ENCODE measurements at regions not wholly inside any gene's neighbourhood (a gene's known extent, or its start where the extent isn't known, plus 50 kb on each side); places are given as distances from the start of the nearest gene placed in this dataset.
A peak's percentile ranks its signal among the peaks of the same experiment; 100 is the strongest.

DNA sequence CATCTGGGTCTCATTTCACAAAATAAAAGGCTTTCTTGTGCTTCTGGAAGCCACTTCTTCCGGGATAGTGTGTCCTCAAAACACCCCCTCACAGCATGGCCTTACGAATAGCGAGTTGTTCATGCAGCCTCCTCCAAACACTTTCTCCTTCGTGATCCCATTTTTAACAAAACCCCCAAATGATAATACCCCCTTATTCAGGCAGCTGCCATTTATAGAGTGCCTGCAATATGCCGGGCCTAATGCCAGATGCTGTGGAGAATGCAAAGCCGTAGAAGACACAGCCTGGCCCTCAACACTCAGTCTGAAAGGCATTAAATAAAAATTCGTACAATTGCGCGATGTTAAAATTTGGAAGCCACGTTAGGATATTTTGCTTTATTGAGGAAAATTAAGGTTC lies 66.4 kb upstream of the SLC44A1 start:
- Mint-ChIP-seq H3K9me3 (peaks cover 0 to 2% (median 0%) of the 10 kb centered on the region in 7 donors), H3K4me1 (peaks cover 18% of the 10 kb centered on the region), H3K27ac (no peak overlapping the region), H3K4me3 (no peak overlapping the region), H3K27me3 (ENCODE audit: low read depth in 3 of 3) (no peaks in the 10 kb centered on the region), H3K36me3 (no peaks in the 10 kb centered on the region)
- no peak for DNase-seq
- intact Hi-C loops (cut with micrococcal nuclease): no loop called here
- WGBS (ENCODE audit: insufficient coverage): 98% methylated on average over 4 of the region's 10 CpGs
- Histone ChIP-seq H3K4me1 (ENCODE audit: control insufficient read depth in 1 of 2, insufficient read depth in 2 of 2, low read length in 2 of 2) (peaks cover 0 to 8% of the 10 kb centered on the region in 2 donors), H3K27ac (ENCODE audit: low read depth in 1 of 2, low read length in 2 of 2) (no peak overlapping the region), H3K79me2 (ENCODE audit: insufficient read depth, low read length) (no peaks in the 10 kb centered on the region), H3K27me3 (ENCODE audit: control insufficient read depth in 2 of 2, insufficient read depth in 2 of 2, low read length in 2 of 2) (no peaks in the 10 kb centered on the region), H3K9ac (ENCODE audit: insufficient read depth, low read length, poor library complexity, severe bottlenecking) (no peak overlapping the region), H3K36me3 (replicated peaks in 1 of 2; ENCODE audit: control insufficient read depth in 1 of 2, insufficient read depth in 2 of 2, low read length in 2 of 2) (no peaks in the 10 kb centered on the region), H3K9me3 (replicated peaks in 1 of 2; ENCODE audit: control insufficient read depth in 1 of 2, insufficient read depth in 1 of 2, low read length in 2 of 2) (no peaks in the 10 kb centered on the region), H3K4me2 (replicated peaks; ENCODE audit: extremely low read depth, low read length, poor library complexity, severe bottlenecking) (no peak overlapping the region), H2AFZ (ENCODE audit: insufficient read depth, low read depth, low read length, poor library complexity, severe bottlenecking) (no peak overlapping the region), H3K4me3 (replicated peaks in 1 of 3; ENCODE audit: low read depth in 2 of 3, low read length in 3 of 3) (no peak overlapping the region), H4K20me1 (ENCODE audit: insufficient read depth, low read length) (no peaks in the 10 kb centered on the region)
- TF ChIP-seq, protein P1, sequence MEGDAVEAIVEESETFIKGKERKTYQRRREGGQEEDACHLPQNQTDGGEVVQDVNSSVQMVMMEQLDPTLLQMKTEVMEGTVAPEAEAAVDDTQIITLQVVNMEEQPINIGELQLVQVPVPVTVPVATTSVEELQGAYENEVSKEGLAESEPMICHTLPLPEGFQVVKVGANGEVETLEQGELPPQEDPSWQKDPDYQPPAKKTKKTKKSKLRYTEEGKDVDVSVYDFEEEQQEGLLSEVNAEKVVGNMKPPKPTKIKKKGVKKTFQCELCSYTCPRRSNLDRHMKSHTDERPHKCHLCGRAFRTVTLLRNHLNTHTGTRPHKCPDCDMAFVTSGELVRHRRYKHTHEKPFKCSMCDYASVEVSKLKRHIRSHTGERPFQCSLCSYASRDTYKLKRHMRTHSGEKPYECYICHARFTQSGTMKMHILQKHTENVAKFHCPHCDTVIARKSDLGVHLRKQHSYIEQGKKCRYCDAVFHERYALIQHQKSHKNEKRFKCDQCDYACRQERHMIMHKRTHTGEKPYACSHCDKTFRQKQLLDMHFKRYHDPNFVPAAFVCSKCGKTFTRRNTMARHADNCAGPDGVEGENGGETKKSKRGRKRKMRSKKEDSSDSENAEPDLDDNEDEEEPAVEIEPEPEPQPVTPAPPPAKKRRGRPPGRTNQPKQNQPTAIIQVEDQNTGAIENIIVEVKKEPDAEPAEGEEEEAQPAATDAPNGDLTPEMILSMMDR (IDR thresholded peaks at IDR 0.05): no peak

DNA sequence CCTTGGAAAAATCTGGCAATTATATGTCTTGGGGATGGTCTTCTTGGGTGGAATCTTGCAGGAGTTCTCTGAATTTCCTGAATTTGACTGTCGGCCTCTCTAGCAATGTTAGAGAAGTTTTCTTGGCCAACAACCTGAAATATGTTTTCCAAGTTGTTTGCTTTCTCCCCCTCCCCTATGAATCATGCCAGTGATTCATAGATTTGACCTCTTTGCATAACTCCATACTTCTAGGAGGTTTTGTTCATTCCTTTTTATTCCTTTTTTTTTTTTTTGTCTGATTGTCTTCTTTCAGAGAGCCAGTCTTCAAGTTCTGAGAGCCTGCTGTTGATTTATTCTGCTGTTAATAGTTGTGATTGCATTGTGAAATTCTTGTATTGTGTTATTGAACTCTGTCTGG lies 56.7 kb upstream of the SLC44A1 start:
- Histone ChIP-seq H3K4me2 (replicated peaks; ENCODE audit: extremely low read depth, low read length, poor library complexity, severe bottlenecking) (peak overlapping the region; percentile 14), H3K4me1 (ENCODE audit: control insufficient read depth in 1 of 2, insufficient read depth in 2 of 2, low read length in 2 of 2) (peaks cover 56 to 58% of the 10 kb centered on the region in 2 donors), H3K9me3 (replicated peaks in 1 of 2; ENCODE audit: control insufficient read depth in 1 of 2, insufficient read depth in 1 of 2, low read length in 2 of 2) (no peaks in the 10 kb centered on the region), H3K4me3 (replicated peaks in 1 of 3; ENCODE audit: low read depth in 2 of 3, low read length in 3 of 3) (no peak overlapping the region), H3K36me3 (replicated peaks in 1 of 2; ENCODE audit: control insufficient read depth in 1 of 2, insufficient read depth in 2 of 2, low read length in 2 of 2) (no peaks in the 10 kb centered on the region), H3K27me3 (ENCODE audit: control insufficient read depth in 2 of 2, insufficient read depth in 2 of 2, low read length in 2 of 2) (no peaks in the 10 kb centered on the region), H2AFZ (ENCODE audit: insufficient read depth, low read depth, low read length, poor library complexity, severe bottlenecking) (no peak overlapping the region), H3K9ac (ENCODE audit: insufficient read depth, low read length, poor library complexity, severe bottlenecking) (no peak overlapping the region), H3K79me2 (ENCODE audit: insufficient read depth, low read length) (no peaks in the 10 kb centered on the region), H3K27ac (ENCODE audit: low read depth in 1 of 2, low read length in 2 of 2) (no peak overlapping the region), H4K20me1 (ENCODE audit: insufficient read depth, low read length) (no peaks in the 10 kb centered on the region)
- H3K9me3 Mint-ChIP-seq: peaks cover 0 to 4% (median 0%) of the 10 kb centered on the region in 7 donors
- peak overlapping the region in 1 of 2 donors; percentile 53 for H3K4me3 Mint-ChIP-seq
- peak overlapping the region in 6 of 7 donors; percentile 68 to 89 (median 84) for H3K27ac Mint-ChIP-seq
- peaks cover 0 to 10% (median 0%) of the 10 kb centered on the region in 3 donors for H3K27me3 Mint-ChIP-seq (ENCODE audit: low read depth in 3 of 3)
- peak; percentile 66 to 84 (median 84) for DNase-seq
- TF ChIP-seq, protein P1 (IDR thresholded peaks at IDR 0.05): no peak
- intact Hi-C loops (cut with micrococcal nuclease): no loop called here
- H3K36me3 Mint-ChIP-seq: peaks cover 0 to 1% of the 10 kb centered on the region in 2 donors
- WGBS (ENCODE audit: insufficient coverage): 0% methylated on average over 1 of the region's 1 CpG
- peaks cover 57% of the 10 kb centered on the region for H3K4me1 Mint-ChIP-seq

All from CD14-positive monocyte (primary cell).